Psoas muscle (tissue), 7 donors: ENCODE measurements at regions not wholly inside any gene's neighbourhood (a gene's known extent, or its start where the extent isn't known, plus 50 kb on each side); places are given as distances from the start of the nearest gene placed in this dataset.

Experiments used
- ATAC-seq, 4 donors: fragments of 200-7000 bp; cut with Tn5 transposase; one replicate each; pipeline ENCODE4 v1.9.1; 2020; ENCODE audit warnings: moderate library complexity in 3 of 4, mild to moderate bottlenecking in 2 of 4
- DNase-seq, 2 donors: peaks; one replicate each; pipeline ENCODE4 v3.0.0-alpha.2; 2020
- H3K27ac ChIP-seq: fragments of 200-600 bp; one replicate; pipeline ENCODE4 v1.8.0; 2022
- H3K27me3 ChIP-seq, 3 donors: fragments of 200-600 bp in 1 of 3; one replicate each; pipeline versions ENCODE4 v1.6.1 to v1.8.0; 2013 to 2022; ENCODE audit warnings: low read length in 2 of 3, mild to moderate bottlenecking in 2 of 3, moderate library complexity in 1 of 3; ENCODE audit not compliant: insufficient read depth in 3 of 3
- H3K36me3 ChIP-seq, 2 donors: fragments of 200-600 bp in 1 of 2; one replicate each; pipeline versions ENCODE4 v1.6.1 to v1.8.0; 2013 to 2022; ENCODE audit warnings: low read depth in 1 of 2, mild to moderate bottlenecking in 1 of 2, moderate library complexity in 1 of 2; ENCODE audit not compliant: insufficient read depth in 1 of 2
- H3K4me1 ChIP-seq: fragments of 200-600 bp; one replicate; pipeline ENCODE4 v1.8.0; 2022
- H3K4me3 ChIP-seq: fragments of 200-600 bp; one replicate; pipeline ENCODE4 v1.8.0; 2022; ENCODE audit warnings: mild to moderate bottlenecking
- H3K9me3 ChIP-seq: fragments of 200-600 bp; one replicate; pipeline ENCODE4 v1.8.0; 2022
- WGBS, 3 donors: extraction: QIAGEN DNeasy Blood & Tissue Kit; methylation state at CpG; one replicate each; pipeline versions ENCODE4 v1.1.6 to v1.1.7; 2013; 5-methylcytosine and 5-hydroxymethylcytosine counted together
- intact Hi-C, 2 donors: fragments of 100-400 bp; cut with DNase I; formaldehyde crosslinking; loops; one replicate each; pipeline versions ENCODE4 v1.11.0 to v1.14.2; 2022
- TF ChIP-seq, protein P1 (sequence below): fragments of 200-600 bp; IDR thresholded peaks from one replicate; pipeline ENCODE4 v1.8.0; 2022; ENCODE audit warnings: antibody characterized with exemption
- donor health status: healthy with polysubstance abuse.
- donor health status: DM: no; HTN: no; CAD: no; lungs with moderate emphysema.
- donor health status: Bipolar disorder and iron deficiency.
- donor health status: healthy.
- donor health status: DM: yes; HTN: yes; CAD: no.
- donor health status: DM: no; HTN: no; CAD: no.
- donor health status: DM: yes; HTN: yes; CAD: no.

DNA sequence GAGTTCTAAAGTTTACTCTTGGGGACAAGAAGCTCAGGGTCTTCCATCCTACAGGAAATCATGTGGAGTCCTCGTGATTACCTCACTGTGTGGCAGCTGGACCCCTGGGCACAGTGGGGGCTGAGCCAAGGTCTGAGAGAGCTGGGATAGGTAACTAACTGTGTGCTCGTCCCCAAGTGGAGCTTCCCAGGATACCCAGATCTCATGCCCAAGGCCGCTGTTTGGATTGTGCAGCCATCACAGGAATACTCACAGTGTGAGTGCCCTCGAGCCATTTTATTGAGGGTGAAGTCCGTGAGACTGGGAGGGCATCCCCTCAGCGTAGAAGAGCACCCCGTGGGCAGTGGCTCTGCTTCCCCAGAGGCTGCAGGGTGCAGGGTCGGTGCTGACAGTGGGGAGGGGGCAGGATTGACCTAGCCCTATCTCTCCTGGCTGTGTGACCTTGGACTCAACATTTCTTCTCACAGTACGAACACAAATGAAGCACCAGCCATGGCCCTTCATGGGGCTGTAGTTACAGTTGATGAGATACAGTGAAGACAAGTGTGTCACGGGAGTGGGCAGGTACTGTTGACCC lies 69.6 kb upstream of the LEP start:
- DNase-seq = no peak
- Histone ChIP-seq H3K9me3 (no peaks in the 10 kb centered on the region), H3K36me3 (no peaks in the 10 kb centered on the region), H3K4me1 (peaks cover 12% of the 10 kb centered on the region), H3K27me3 (peaks cover 0 to 68% (median 19%) of the 10 kb centered on the region in 3 donors), H3K4me3 (no peak overlapping the region), H3K27ac (no peak overlapping the region)
- intact Hi-C loops = no loop called here
- TF ChIP-seq, protein P1, sequence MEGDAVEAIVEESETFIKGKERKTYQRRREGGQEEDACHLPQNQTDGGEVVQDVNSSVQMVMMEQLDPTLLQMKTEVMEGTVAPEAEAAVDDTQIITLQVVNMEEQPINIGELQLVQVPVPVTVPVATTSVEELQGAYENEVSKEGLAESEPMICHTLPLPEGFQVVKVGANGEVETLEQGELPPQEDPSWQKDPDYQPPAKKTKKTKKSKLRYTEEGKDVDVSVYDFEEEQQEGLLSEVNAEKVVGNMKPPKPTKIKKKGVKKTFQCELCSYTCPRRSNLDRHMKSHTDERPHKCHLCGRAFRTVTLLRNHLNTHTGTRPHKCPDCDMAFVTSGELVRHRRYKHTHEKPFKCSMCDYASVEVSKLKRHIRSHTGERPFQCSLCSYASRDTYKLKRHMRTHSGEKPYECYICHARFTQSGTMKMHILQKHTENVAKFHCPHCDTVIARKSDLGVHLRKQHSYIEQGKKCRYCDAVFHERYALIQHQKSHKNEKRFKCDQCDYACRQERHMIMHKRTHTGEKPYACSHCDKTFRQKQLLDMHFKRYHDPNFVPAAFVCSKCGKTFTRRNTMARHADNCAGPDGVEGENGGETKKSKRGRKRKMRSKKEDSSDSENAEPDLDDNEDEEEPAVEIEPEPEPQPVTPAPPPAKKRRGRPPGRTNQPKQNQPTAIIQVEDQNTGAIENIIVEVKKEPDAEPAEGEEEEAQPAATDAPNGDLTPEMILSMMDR = no peak
- ATAC-seq = no peak
- 59 to 68% (median 65%) methylated on average over 10 of the region's 10 CpGs for WGBS, 3 donors

DNA sequence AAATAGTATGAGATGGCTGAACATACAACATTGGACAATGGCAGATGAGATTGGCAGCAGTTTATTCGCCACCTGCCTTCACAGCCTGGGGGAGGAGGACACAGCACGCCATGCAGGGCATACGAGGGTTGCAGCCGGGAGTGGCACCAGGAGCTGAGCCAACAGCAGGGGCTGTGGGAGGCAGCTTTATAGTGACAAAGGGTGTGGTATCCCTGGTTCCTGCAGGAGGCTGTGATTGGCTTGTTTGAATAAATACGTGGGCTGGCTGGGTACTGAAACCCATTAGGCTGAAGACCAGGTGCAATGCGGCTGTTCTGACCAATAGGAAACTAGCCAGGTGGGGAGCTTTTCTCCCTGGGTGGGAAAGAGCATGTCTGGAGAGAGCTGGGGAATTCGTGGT lies 68.9 kb upstream of the LEP start:
- Histone ChIP-seq H3K27me3 (peaks cover 0 to 61% (median 15%) of the 10 kb centered on the region in 3 donors), H3K4me1 (peaks cover 5% of the 10 kb centered on the region), H3K9me3 (no peaks in the 10 kb centered on the region), H3K36me3 (no peaks in the 10 kb centered on the region), H3K4me3 (no peak overlapping the region), H3K27ac (no peak overlapping the region)
- WGBS, 3 donors = 36 to 43% (median 41%) methylated on average over 7 of the region's 7 CpGs
- TF ChIP-seq, protein P1 = no peak
- DNase-seq (no peak), ATAC-seq (no peak)
- intact Hi-C loops = no loop called here

DNA sequence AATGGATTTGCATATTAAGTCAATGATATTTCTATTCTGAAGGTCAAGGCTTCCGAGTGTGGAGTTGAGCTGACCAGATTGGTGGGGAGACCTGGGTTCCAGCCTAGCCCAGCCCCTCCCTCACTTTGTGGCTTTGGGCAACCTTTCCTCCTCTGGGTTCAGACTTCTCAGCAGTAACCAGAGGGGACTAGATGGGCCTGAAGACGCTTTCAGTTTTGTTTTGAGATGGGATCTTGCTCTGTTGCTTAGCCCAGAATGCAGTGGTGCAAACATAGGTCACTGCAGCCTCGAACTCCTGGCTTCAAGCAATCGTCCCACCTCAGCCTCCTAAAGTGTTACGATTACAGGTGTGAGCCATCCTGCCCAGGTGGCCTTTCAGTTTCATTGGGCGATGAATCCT lies 68.1 kb upstream of the LEP start:
- Histone ChIP-seq H3K36me3 (no peaks in the 10 kb centered on the region), H3K27me3 (peaks cover 0 to 53% (median 11%) of the 10 kb centered on the region in 3 donors), H3K4me1 (peaks cover under 1% of the 10 kb centered on the region), H3K4me3 (no peak overlapping the region), H3K27ac (no peak overlapping the region), H3K9me3 (no peaks in the 10 kb centered on the region)
- intact Hi-C loops = no loop called here
- TF ChIP-seq, protein P1 = no peak
- WGBS, 3 donors = 73 to 76% (median 74%) methylated on average over 6 of the region's 6 CpGs
- no peak for ATAC-seq
- DNase-seq = no peak

DNA sequence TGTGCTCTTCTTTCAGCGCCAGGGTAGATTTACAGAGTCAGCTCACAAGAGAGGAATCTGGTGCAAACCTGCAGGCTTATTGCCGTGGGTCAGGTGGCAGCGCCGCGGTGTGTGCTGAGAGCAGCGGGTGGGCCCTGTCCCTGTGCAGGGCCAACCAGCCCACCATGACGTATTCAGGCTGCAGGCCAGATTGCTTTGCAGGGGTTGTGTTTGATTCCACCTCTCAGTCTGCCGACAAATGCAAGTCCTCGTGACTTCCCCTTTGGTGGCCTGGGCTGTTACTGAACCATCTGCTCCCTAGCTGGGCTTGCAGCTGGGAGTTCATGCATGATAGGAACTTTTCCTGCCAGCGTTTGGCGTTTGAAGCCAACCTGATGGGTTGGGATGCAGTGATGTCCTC lies 66.7 kb upstream of the LEP start:
- Histone ChIP-seq H3K27ac (no peak overlapping the region), H3K27me3 (peaks cover 0 to 47% (median 7%) of the 10 kb centered on the region in 3 donors), H3K36me3 (no peaks in the 10 kb centered on the region), H3K9me3 (no peaks in the 10 kb centered on the region), H3K4me1 (no peaks in the 10 kb centered on the region), H3K4me3 (no peak overlapping the region)
- ATAC-seq = no peak
- TF ChIP-seq, protein P1 = no peak
- intact Hi-C loops = no loop called here
- DNase-seq = no peak
- WGBS, 3 donors = 57 to 66% (median 61%) methylated on average over 11 of the region's 11 CpGs

DNA sequence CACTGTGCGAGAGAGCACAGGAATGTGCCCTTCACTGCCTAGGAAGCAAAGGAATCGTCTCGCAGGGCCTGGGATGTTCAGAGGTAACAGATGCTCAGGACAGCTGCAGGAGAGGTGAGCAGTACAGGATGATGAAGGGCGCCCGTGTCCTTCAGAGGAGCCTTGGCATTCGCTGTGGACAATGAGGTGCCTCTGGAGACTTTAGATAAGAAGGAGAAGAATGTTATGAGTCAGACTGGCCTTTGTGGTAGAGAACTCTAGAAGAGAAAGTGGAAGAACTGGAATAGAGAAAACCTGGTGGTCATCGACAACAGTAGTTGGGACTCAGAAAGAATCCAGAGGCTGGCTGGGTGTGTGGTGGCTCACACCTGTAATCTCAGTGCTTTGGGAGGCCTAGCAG lies 64.4 kb upstream of the LEP start:
- DNase-seq = no peak
- no peak for ATAC-seq
- Histone ChIP-seq H3K36me3 (no peaks in the 10 kb centered on the region), H3K4me3 (no peak overlapping the region), H3K4me1 (no peaks in the 10 kb centered on the region), H3K9me3 (no peaks in the 10 kb centered on the region), H3K27me3 (peaks cover 0 to 24% (median 3%) of the 10 kb centered on the region in 3 donors), H3K27ac (no peak overlapping the region)
- intact Hi-C loops = no loop called here
- TF ChIP-seq, protein P1 = no peak
- WGBS, 3 donors = 77 to 79% (median 78%) methylated on average over 7 of the region's 7 CpGs
